HG03045 (cell line): ENCODE measurements at regions not wholly inside any gene's neighbourhood (a gene's known extent, or its start where the extent isn't known, plus 50 kb on each side); places are given as distances from the start of the nearest gene placed in this dataset.

Experiments
- ATAC-seq: cut with Tn5 transposase; IDR thresholded peaks from one replicate; pipeline ENCODE4 v1.9.1; 2021; ENCODE audit warnings: mild to moderate bottlenecking, moderate library complexity; ENCODE audit not compliant: unreplicated experiment

DNA sequence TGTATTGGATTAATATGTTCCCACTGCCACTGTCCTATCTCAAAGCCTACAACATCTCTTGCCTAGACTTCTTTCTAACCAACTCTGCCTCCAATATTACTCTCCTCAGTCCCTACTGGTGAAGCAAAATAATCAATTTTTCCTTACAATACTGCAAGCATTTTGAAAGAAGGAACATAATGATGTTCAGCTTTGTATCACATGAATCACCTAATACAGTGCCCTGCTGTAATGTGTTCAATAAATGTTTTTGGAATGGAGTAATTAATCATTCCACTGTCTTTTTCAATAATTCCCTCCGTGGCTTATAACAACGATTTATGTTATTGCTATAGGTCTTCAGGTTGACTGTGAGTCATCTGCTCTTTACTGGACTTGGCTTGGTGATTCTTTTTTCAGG is 356.4 kb downstream of the TDRD15 start:
- ATAC-seq: no peak

DNA sequence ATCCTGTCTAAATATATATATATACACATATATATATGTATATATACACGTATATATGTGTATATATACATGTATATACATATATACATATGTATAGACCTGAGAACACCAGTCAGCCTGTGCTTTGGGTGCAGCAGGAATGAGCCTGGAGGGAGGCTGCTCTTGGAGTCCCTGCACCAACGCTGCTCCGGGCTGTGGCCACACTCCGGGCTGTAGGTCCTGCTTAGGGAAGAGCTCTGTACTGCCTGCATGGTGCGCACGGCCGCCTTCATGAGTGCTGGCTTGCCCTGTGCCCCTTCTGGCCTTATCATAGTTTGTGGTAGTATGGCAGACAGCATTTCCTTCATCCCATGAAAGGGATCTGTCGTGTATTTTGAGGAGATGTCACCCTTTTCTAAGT is 360.9 kb downstream of the TDRD15 start:
- no peak for ATAC-seq

DNA sequence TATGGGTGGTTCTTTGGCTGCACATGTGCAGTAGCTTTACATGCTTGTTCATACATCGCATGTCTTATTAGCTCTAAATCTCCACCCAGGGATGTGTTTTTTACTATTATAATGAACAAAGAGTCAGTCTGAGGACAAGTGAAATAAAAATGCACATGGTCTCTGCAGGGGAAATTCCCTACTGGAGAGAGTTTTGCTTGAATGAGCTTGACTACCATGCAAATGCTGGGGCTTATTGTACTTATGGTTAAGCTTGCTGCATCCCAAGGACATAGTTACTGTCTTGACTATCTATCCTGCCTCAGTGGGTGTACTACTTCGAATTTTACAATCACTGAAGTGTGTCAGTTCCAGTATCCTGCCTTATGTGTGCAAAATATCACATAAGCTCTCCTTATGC is 362.7 kb downstream of the TDRD15 start:
- no peak for ATAC-seq

DNA sequence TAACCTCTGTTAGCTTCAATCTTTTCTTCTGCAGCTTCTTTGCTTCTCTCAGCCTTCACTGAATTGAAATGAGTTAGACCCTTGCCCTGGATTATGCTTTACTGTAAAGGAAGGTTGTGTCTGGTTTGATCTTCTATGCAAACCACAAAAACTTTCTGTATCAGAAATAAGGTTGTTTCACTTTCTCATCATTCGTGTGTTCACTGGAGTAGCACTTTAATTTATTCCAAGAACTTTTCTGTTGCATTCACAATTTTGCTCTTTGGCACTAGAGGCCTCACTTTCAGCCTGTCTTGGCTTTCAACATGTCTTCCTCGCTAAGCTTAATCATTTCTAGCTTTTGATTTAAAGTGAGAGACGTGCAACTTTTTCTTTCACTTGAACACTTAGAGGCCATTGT is 365.3 kb downstream of the TDRD15 start:
- ATAC-seq: no peak

DNA sequence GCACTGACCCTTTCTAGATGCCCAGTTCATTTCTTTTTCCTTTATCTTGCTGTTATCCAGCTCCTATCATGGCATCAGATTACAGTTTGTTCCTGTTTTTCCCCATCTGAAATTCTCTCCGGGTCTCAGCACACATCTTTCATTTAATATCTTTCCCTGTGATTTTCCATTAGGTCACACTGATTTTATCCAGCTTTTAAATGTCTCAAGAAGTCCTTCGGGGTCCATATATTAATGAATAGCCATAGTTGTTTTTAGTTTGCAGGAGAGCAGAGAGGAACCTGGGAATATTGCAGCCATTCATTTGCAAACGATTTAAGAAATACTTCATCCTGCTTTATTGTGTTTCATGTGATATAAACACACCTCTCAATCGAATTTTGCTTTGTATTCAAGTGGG is 374.2 kb downstream of the TDRD15 start:
- no peak for ATAC-seq

DNA sequence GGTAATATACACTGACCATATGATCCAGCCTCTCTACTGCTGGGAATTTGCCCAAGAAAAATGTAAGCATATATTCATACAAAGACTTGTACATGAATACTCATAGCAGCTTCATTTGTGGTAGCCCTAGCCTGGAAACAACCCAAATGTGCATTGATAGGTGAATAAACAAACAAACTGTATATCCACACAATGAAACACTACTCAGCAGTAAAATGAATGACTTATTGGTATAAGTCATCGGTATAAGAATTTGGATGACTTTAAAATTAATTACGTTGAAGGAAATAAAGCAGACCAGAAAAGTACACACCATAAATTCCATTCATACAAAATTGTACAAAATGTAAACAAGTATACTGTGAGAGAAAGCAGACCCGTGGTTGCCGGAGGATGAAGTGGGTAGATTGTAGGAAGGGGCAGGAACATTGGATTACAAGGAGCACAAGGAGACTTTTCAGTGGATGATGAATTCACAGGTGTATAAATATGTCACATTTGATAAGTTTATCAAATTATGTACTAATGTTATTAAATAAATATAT is 376.7 kb downstream of the TDRD15 start:
- no peak for ATAC-seq

DNA sequence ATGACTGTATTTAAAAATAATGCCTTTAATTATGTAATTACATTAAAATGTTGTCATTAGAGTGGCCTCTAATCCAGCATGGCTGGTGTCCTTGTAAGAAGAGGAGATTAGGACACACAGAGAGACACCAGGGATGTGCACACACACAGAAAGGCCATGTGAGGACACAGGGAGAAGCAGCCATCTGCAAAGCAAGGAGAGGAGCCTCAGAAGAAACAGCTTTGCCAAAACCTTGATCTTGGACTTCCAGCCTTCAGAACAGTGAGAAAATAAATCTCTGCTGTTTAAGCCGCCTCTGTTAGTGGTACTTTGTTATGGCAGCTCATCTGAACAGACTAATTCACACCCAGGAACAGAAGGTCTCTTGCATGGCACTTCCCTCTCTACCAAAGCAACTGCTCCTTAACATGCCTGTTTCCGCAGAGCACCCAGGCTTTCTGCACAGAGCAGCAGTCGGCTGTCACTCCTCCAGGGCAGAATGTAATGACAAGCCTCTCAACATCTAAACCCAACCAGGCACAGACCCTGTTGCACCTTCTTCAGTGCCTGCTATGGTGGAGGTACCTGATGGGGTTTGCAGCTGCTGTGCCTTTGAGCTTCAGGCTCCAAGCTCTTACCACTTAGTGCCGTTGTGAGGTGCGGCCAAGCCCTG is 377.7 kb downstream of the TDRD15 start:
- ATAC-seq: no peak

DNA sequence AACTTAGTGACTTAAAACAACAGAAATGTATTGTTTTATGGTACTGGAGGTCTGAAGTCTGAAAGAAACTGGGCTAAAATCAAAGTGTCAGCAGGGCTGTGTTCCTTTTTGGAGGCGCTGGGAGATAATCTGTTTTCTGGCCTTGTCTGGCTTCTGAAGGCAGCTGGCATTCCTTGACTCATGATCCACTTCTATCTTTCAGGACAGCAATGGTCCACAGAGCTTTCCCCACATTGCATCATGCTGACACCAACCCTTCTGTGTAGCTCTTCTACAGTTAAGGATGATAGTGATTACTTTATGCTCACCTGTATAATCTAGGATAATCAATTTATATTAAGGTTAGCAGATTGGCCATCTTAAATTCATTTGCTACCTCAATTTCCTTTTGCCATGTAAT is 392.1 kb downstream of the TDRD15 start:
- ATAC-seq: no peak

DNA sequence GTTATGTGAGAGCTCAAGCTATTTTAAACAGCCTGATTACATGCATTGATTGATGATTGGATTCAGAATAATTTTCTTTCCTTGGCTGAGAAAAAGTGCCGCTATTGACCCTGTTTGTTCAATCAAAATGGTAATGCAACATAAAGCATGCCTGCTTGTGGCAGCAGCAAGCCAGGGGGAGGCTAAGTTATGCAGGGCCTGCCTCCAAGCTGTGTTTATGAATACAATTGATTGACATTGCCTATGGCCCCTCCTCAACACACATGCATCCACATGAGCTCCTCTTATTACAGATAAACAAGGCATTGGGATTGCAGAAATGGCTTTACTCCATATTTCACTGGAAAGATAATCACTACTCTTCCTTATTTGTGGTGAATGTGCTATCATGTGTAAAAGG is 395.6 kb downstream of the TDRD15 start:
- ATAC-seq: no peak

DNA sequence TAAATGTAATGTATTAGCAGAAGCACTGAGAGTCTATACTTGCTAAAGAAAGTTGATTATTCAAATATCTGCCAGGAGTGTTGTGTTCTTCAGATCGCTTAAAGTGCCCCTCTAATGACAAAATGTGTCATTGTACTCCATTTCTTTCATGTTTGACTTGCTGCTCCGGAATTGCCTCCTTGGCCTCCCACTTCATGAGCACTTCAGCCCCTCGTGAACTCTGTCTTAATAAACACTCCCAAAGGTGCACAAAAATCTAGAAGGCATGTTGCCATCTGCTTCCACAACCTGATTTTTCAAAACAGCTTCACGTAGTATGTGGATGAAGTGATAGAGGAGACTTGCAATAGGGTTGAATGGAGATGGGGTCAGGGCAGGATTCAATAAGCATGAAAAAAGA is 396.1 kb downstream of the TDRD15 start:
- no peak for ATAC-seq

DNA sequence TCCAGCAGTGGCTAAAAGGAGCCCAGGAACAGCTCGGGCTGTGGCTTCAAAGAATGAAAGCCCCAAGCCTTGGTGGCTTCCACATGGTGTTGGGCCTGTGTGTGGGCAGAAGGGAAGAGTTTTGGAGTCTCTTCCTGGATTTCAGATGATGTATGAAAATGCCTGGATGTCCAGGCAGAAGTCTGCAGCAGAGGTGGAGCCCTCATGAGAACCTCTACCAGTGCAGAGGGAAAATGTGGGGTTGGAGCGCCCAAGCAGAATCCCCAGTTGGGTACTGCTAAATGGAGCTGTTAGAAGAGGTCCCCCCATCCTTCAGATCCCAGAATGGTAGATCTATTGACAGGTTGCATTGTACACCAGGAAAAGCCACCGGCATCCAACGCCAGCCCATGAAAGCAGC is 412.1 kb downstream of the TDRD15 start:
- ATAC-seq: no peak

DNA sequence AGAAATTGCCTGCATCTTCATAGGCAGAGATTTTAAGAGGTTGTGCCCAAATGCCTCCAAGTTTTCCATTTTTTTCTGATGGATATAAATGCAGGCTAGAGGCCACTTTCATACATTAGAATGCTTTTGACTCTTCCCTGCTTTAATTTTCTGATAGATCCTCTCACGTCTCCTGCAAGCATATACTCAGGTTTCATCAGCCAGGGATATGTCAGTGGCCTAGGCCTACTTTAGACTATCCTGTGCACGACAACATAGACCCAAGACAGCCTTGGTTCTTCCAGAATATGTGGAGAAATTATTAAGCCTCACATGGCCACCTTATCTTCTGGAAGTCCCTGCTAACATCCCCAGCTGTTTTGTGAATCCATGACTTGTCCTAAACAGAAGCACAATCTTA is 415.9 kb downstream of the TDRD15 start:
- no peak for ATAC-seq

DNA sequence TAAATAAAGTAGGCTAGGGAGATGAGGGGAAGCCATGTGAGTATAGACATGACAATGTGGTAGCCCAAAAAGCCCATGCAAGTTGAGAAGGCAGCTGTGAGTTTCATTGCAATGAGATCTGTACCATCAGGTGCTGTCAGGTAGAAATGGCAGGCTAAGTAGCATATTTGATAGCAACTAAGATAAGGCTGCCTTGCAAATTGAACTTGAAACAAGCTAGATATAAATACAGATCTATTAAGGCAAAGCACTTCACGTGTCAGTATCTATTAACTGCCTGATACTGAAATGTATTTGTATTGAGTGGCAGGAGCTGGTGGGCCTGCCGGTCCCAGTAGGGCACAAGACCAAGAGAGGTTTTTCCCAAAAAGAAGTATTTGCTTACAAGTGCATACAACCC is 419.9 kb downstream of the TDRD15 start:
- no peak for ATAC-seq

DNA sequence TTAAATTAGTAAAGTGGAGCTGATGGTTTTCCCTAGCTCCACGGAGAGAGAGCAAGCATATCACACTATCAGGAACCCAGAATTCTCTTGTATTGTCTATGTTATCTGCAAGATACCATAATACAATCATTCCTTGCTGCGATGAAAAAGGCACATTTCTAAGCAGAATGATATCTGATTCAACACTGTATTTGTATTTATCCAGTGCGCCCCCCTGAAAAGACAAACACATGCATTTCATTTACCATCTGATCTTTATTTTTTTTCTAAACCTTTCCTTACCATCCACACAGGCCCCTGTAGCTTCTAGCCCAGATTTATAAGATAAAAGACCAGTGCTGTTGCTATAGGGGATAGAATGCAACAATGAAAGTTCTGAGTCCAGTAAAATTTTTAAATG is 420.6 kb downstream of the TDRD15 start:
- ATAC-seq: no peak

DNA sequence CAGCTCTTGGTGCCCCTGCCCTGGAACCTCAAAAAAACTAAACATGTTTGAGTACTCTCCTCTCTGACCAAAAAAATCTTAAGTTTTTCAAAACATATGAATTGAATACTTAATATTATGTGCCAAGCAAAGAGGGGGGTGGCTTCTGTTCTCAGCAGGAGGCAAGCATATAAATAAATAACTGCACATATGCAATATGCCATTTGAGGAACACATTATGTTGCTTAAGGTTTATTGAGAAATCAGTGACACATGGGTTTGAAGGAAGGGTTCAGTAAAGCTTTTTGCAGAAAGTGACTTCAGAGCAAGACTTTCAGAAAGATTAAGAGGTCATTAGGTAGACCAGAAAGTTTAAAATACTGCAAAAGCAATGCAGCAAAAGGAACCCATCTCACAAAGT is 429.2 kb downstream of the TDRD15 start:
- ATAC-seq: no peak

DNA sequence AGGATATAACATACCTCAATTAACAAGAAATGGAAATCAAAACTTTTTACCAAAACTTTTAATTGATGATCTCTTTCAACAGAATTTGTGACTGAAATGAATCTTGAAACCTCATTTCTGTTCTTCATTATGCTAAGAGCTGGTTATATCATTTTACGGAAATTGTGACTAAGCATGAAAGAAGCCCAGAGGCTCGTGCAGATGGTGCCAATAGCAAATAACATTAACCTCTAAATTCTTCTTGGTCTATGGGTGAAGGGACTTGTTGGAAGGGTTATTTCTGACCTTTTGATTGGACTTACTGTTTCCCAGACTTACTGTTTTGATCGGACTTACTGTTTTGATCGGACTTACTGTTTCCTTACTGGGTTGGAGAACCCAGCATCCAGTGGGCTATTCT is 435.6 kb downstream of the TDRD15 start:
- no peak for ATAC-seq

DNA sequence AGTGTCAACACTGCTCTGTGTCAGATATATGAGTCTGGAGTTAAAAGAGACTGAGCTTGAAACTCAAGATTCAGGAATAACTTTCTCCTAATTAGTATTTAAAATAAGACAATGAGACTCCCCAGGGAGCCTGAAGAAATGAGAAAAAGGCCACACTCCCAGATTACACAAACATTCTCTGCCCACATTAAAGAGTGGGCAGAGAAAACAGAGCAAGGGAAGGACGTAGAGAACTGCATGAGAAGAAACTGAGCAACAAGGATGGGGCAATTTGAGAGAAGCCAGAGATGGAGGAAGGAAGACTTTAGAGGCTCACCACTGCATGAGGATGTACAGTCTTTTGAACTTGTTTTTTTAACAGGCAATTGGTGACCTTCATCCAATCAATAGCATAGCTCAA is 438.2 kb downstream of the TDRD15 start:
- ATAC-seq: no peak

DNA sequence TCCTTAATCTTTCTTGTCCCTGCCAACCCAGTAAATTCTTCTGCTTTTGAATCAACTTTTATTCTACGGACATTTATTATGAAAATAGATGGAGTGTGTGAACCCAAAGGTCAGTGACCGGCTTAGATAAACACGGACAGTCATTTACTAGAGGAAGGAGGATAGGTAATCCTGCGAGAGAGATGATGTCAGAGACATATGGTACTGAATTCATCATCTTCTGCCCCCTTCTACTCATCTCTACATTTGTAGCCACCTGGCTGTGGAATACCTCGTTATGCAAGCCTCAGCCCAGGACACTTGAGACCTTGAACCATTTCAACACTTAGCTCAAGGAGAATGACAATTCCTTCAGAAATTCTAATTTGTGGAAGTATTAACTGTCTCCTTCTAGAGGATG is 443.6 kb downstream of the TDRD15 start:
- ATAC-seq: no peak

DNA sequence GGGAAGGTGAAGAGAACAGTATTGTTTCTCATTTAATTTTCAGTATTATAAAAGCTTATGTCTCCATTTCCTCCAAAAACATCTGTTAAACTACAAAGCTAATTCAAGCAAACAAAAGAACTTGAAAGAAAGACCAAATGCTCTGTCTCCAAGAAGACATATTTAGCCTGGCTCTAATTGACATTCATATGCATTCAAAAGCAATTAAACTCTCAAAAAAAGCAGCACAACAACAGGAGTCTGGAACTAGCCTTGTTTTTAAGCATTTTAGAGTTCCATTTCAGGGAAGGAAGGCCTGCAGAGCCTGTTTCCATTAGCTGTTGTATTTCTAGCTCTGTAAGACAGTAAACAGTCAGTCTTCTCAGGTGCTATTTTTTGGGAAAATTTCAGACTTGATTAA is 447.9 kb downstream of the TDRD15 start:
- ATAC-seq: no peak

DNA sequence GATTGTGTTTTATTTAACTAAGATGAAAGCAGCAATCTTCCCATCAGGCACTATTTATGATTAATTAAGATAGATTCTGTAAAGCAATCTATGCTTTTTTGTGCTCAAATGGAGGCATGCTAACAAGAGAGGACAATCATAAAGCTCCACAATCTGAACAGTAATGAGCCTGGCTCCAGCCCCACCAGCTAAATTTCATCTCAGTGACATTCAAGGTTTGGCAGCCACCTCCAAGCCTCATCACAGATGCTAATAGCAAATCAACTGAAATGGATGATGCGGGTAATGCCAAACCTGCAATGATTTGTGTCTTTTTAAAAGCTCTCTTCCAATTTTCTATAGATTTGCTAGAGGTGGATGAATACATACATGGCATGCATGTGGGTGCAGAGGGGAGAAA is 456.6 kb downstream of the TDRD15 start:
- ATAC-seq: no peak

DNA sequence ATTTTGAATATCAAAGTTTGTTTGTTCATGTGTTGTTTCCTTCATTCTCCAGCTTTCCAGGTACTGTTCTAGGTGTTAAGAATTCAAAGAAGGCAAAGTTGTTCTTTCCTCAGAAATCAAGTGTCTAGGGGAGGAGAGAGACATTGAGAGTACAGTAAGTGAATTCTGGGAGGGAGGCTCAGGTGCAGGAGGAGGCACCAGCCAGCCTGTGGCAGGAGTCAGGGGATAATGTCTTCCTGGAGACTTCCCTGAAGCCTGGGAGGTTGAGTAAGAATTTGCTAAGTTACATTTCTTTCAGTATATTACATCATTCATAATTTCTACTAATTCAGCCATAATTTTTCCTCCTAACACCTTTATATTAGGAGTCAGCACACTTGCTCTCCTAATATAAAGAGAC is 462.1 kb downstream of the TDRD15 start:
- ATAC-seq: no peak

DNA sequence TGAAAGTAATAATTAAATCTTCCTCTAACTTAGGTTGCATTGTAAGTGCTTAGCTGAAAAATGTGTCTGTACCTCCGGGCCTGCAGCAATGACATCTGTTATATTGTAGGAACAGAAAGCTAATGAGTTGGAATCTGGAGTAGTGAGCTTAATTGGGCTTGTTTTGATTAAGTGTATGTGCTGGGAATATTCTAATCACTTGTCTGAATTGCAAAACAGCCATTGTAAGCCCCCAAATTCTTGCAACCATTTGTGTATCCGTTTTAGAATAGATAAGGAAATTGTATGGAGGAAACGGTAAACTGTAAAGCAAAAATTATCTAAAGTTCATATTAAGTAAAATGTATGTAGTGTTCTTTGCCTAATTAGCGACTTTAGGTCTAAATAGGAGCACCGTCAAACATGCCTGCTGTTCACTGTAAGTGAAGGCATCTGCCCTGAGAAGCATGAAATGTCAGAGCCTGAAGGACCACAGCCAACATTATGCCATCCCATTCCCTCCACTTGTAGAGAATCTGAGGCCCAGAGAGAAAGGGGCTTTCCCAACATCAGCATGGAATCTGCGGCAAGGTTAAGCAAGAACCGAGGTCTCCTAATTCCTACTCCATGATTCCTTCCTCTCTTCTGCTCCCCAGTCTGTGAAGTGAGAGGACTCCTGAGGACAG is 466.4 kb downstream of the TDRD15 start:
- ATAC-seq: no peak

DNA sequence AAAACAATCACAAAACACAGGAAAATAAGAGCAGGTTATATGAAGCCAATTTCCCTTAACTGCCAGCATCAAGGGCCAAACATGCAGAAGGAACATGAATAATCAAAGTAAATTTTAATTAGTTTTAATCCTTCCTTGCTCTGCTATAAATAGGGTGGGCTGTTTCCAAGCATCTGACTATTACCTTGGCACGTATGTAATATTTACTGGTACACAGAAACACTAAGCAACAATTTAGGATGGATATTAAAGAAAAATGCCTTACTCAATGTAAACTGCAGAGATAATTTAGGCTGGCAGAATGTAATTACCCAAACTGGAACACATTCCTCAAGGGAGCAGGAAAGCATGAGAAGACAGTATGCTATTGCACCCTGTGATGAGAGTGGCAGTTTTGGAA is 468.2 kb downstream of the TDRD15 start:
- ATAC-seq: no peak
